MCF 10A (cell line): ENCODE measurements at regions not wholly inside any gene's neighbourhood (a gene's known extent, or its start where the extent isn't known, plus 50 kb on each side); places are given as distances from the start of the nearest gene placed in this dataset.
"Not testable (repeated sequence)": the region's sequence is repeated elsewhere in the genome, so short reads cannot be mapped to it uniquely, and the experiment has no call there.

Experiments
- BruUV-seq: library from RNA; stranded (reverse); fragments of 400-500 nt; replicated peaks from 2 replicates; lab custom pipeline; 2021; lab: Mats Ljungman, UMichigan
- CTCF ChIA-PET: fragments of 300-600 bp; sonication (Branson Sonifier 250); formaldehyde crosslinking; extraction: SDS; loops from one replicate; lab custom pipeline; 2021; ENCODE audit warnings: antibody characterized with exemption, inconsistent platforms; lab: Yijun Ruan, JAX
- POLR2A ChIA-PET: fragments of 300-600, 350-650 bp; sonication (Branson Sonifier 250); formaldehyde crosslinking; extraction: SDS; loops from one replicate; lab custom pipeline; 2020; ENCODE audit warnings: antibody characterized with exemption, inconsistent platforms; lab: Yijun Ruan, JAX
- DNase-seq: peaks from one replicate; pipeline ENCODE4 v3.0.0-alpha.2; 2018; ENCODE audit not compliant: unreplicated experiment
- H3K27ac Mint-ChIP-seq: one replicate; pipeline ENCODE4 v1.8.0; 2022; ENCODE audit warnings: mild to moderate bottlenecking, low read depth, mixed read lengths; ENCODE audit not compliant: unreplicated experiment
- H3K27me3 Mint-ChIP-seq: one replicate; pipeline ENCODE4 v1.8.0; 2022; ENCODE audit warnings: mixed read lengths; ENCODE audit not compliant: insufficient read depth, unreplicated experiment
- H3K36me3 Mint-ChIP-seq: one replicate; pipeline ENCODE4 v1.8.0; 2022; ENCODE audit warnings: mild to moderate bottlenecking, moderate library complexity, mixed read lengths; ENCODE audit not compliant: insufficient read depth, unreplicated experiment
- H3K4me1 Mint-ChIP-seq: one replicate; pipeline ENCODE4 v1.8.0; 2022; ENCODE audit warnings: mixed read lengths; ENCODE audit not compliant: insufficient read depth, unreplicated experiment
- H3K4me3 Mint-ChIP-seq: one replicate; pipeline ENCODE4 v1.8.0; 2022; ENCODE audit warnings: mild to moderate bottlenecking, moderate library complexity, mixed read lengths; ENCODE audit not compliant: unreplicated experiment
- H3K9me3 Mint-ChIP-seq: one replicate; pipeline ENCODE4 v1.8.0; 2022; ENCODE audit warnings: mixed read lengths; ENCODE audit not compliant: unreplicated experiment
- intact Hi-C: fragments of 100-400 bp; cut with micrococcal nuclease; formaldehyde crosslinking; loops from 2 replicates; pipeline ENCODE4 v1.14.1; 2022
- TF ChIP-seq, protein P1 (sequence below): fragments of 200-600 bp; IDR thresholded peaks from one replicate; pipeline ENCODE4 v1.8.0; 2022; ENCODE audit warnings: antibody characterized with exemption, mild to moderate bottlenecking; ENCODE audit not compliant: unreplicated experiment

DNA sequence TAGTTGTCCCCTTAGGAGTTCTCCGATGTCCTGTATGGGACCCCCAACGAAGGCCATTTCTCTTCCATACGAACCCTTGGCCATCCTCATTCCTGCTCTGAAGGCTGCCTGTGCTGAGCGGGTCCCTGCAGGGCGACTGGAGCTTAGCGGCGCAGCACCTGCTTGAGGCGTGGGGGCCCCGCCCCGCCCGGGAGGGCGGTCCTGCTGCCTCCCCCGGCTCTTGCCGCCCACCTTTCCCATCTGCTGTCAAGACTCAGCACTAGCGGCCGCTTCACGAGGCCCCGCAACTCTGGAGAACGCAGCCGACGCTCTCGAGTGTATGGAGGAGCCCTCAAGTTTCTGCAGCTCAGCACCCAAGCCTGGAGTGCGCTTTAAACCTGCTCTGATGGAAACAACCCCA, 197.7 kb downstream of the TRIML1 start:
- intact Hi-C loops, result no loop called here
- CTCF ChIA-PET, result no interaction called here
- H3K4me1 Mint-ChIP-seq, result peaks cover 5% of the 10 kb centered on the region
- H3K27ac Mint-ChIP-seq, result no peak overlapping the region
- POLR2A ChIA-PET, result no interaction called here
- no peak overlapping the region for H3K4me3 Mint-ChIP-seq
- TF ChIP-seq, protein P1, sequence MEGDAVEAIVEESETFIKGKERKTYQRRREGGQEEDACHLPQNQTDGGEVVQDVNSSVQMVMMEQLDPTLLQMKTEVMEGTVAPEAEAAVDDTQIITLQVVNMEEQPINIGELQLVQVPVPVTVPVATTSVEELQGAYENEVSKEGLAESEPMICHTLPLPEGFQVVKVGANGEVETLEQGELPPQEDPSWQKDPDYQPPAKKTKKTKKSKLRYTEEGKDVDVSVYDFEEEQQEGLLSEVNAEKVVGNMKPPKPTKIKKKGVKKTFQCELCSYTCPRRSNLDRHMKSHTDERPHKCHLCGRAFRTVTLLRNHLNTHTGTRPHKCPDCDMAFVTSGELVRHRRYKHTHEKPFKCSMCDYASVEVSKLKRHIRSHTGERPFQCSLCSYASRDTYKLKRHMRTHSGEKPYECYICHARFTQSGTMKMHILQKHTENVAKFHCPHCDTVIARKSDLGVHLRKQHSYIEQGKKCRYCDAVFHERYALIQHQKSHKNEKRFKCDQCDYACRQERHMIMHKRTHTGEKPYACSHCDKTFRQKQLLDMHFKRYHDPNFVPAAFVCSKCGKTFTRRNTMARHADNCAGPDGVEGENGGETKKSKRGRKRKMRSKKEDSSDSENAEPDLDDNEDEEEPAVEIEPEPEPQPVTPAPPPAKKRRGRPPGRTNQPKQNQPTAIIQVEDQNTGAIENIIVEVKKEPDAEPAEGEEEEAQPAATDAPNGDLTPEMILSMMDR, result no peak
- no peaks in the 10 kb centered on the region for H3K27me3 Mint-ChIP-seq
- no TSS peak for BruUV-seq
- DNase-seq, result no peak
- H3K9me3 Mint-ChIP-seq, result peaks cover 12% of the 10 kb centered on the region
- H3K36me3 Mint-ChIP-seq, result no peaks in the 10 kb centered on the region

DNA sequence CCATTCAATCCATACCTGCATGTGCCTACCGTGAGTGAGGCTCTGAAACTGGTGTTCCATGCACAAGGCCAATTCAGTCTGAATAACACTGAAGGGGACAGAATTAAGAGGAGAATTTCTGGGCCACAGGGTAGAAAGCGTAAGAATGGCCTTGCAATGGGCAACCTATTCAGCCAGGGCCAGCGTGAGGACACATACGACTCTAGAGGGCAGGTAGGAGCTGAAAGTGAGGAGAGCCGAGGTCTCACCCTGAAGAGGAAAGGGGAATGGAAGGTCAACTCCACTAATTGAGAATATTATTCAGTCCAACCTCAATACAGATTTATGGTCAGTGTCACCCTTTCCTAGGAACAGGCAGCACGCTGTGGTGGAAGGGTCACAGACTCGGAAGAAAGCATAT, 202.2 kb downstream of the TRIML1 start:
- intact Hi-C loops, result no loop called here
- no peak overlapping the region for H3K27ac Mint-ChIP-seq
- ChIA-PET CTCF (no interaction called here), POLR2A (no interaction called here)
- TF ChIP-seq, protein P1, result no peak
- BruUV-seq, result no TSS peak
- H3K9me3 Mint-ChIP-seq, result peaks cover 17% of the 10 kb centered on the region
- H3K4me3 Mint-ChIP-seq, result no peak overlapping the region
- H3K27me3 Mint-ChIP-seq, result no peaks in the 10 kb centered on the region
- H3K4me1 Mint-ChIP-seq, result no peaks in the 10 kb centered on the region
- DNase-seq, result no peak
- H3K36me3 Mint-ChIP-seq, result no peaks in the 10 kb centered on the region

DNA sequence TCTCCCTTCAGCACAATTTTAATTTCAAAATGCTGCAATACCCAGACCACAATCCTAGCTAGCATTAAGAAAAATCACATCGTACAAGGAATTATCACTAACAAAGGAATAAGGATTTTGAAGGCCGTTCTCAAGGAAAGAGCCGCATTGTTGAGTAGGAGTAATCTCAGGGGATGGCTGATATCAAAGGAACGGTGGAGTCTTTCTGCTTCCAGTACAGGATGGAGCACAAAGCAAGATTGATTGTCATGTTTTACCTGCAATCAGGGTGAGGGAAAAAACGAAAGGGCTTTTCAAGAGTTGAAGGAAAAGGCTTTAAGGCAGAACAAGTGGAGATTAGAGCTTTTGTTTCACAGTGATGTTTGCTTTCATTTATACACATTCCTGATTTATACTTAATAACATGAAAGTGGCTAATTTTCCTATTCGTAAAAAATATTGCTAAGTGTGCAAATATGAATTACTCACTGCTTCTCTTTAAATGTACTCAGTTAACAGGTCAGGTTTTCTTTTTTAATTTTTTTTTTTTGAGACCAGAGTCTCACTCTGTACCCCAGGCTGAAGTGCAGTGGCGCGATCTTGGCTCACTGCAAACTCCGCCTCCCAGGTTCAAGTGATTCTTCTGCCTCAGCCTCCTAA, 207.0 kb downstream of the TRIML1 start:
- Mint-ChIP-seq H3K27me3 (no peaks in the 10 kb centered on the region), H3K36me3 (no peaks in the 10 kb centered on the region), H3K9me3 (peaks cover 8% of the 10 kb centered on the region), H3K27ac (no peak overlapping the region), H3K4me3 (no peak overlapping the region), H3K4me1 (no peaks in the 10 kb centered on the region)
- intact Hi-C loops, result no loop called here
- ChIA-PET POLR2A (no interaction called here), CTCF (interaction anchor here (0.6 kb wide), 1 partner anchor 1444 kb away, joined by 3 read pairs; no protein-coding TSS in a partner anchor)
- no TSS peak for BruUV-seq
- no peak for DNase-seq
- TF ChIP-seq, protein P1, result no peak

DNA sequence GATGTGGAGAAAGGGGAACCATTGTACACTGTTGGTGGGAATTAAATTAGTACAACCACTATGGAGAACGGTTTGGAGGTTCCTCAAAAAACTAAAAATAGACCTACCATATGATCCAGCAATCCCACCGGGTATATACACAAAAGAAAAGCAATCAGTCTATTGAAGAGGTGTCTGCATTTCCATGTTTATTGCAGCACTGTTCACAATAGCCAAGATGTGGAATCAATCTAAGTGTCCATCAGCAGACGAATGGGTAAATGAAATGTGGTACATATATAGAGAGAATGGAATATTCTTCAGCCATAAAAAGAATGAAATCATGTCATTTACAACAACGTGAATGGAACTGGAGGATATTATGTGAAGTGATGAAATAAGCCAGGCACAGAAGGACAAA, 208.1 kb downstream of the TRIML1 start:
- H3K27ac Mint-ChIP-seq, result no peak overlapping the region
- no peak for DNase-seq
- ChIA-PET POLR2A (no interaction called here), CTCF (interaction anchor here (0.7 to 0.8 kb wide), 2 partner anchors 38 to 211 kb away, joined by 3 read pairs; no protein-coding TSS in a partner anchor)
- no peaks in the 10 kb centered on the region for H3K36me3 Mint-ChIP-seq
- H3K27me3 Mint-ChIP-seq, result no peaks in the 10 kb centered on the region
- H3K9me3 Mint-ChIP-seq, result peaks cover 8% of the 10 kb centered on the region
- H3K4me1 Mint-ChIP-seq, result no peaks in the 10 kb centered on the region
- no peak overlapping the region for H3K4me3 Mint-ChIP-seq
- TF ChIP-seq, protein P1, result no peak
- intact Hi-C loops, result no loop called here
- BruUV-seq, result no TSS peak

DNA sequence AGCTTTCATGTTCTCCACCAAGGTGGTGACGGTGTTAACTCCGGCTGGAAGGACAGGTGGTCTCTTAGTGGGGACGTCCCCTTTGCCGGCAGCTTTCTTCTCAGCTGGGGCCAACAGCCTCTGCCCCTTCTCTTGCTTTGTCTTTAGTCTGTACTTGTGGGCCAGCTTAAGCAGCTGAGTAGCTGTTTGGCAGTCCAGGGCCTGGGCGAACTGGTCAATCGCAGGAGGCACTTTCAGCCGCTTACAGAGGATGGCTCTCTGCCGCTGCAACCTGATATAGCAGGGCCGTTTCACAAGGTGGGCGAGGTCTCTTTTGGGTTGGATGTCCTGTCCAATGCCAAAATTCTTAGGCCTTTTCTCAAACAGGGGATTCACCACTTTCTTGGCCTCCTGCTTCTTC, 210.3 kb downstream of the TRIML1 start:
- POLR2A ChIA-PET, CTCF ChIA-PET, H3K27ac Mint-ChIP-seq, H3K36me3 Mint-ChIP-seq, H3K4me1 Mint-ChIP-seq, H3K4me3 Mint-ChIP-seq, H3K27me3 Mint-ChIP-seq, intact Hi-C loops, DNase-seq, BruUV-seq: not testable (repeated sequence)
- H3K9me3 Mint-ChIP-seq, result peaks cover 12% of the 10 kb centered on the region
